Naive B cell (primary cell): ENCODE measurements at regions not wholly inside any gene's neighbourhood (a gene's known extent, or its start where the extent isn't known, plus 50 kb on each side); places are given as distances from the start of the nearest gene placed in this dataset.

ENCODE experiments used
- ATAC-seq, 2 donors: fragments of 150-1000 bp; cut with Tn5 transposase; 2 replicates each; pipeline ENCODE4 v1.10.0; 2021; ENCODE audit warnings: low read depth in 2 of 2, mild to moderate bottlenecking in 2 of 2, moderate library complexity in 2 of 2
- DNase-seq: peaks from one replicate; pipeline ENCODE4 v3.0.0; 2022
- H3K27ac Mint-ChIP-seq, 6 donors: one replicate each; pipeline ENCODE4 v1.8.0; 2020 to 2022; ENCODE audit warnings: mild to moderate bottlenecking in 6 of 6, mixed read lengths in 6 of 6, moderate library complexity in 5 of 6, inconsistent platforms in 2 of 6
- H3K27me3 Mint-ChIP-seq, 3 donors: one replicate each; pipeline ENCODE4 v1.8.0; 2021 to 2022; ENCODE audit warnings: mixed read lengths in 3 of 3, mild to moderate bottlenecking in 1 of 3
- H3K36me3 Mint-ChIP-seq, 2 donors: one replicate each; pipeline ENCODE4 v1.8.0; 2020 to 2022; ENCODE audit warnings: mixed read lengths in 2 of 2, inconsistent platforms in 1 of 2, mild to moderate bottlenecking in 1 of 2
- H3K4me1 Mint-ChIP-seq, 3 donors: one replicate each; pipeline ENCODE4 v1.8.0; 2020 to 2022; ENCODE audit warnings: mixed read lengths in 3 of 3, inconsistent platforms in 1 of 3, mild to moderate bottlenecking in 1 of 3, moderate library complexity in 1 of 3
- H3K4me3 Mint-ChIP-seq, 8 donors: one replicate each; pipeline ENCODE4 v1.8.0; 2020 to 2022; ENCODE audit warnings: mild to moderate bottlenecking in 8 of 8, mixed read lengths in 8 of 8, moderate library complexity in 8 of 8, inconsistent platforms in 2 of 8
- H3K9me3 Mint-ChIP-seq, 7 donors: one replicate each; pipeline ENCODE4 v1.8.0; 2020 to 2022; ENCODE audit warnings: mixed read lengths in 7 of 7, mild to moderate bottlenecking in 5 of 7, inconsistent platforms in 2 of 7, moderate library complexity in 1 of 7

GRCh38 chr6:4350567-4351519 is 215.5 kb upstream of the ECI2 start:
- peaks cover 0 to 6% of the 10 kb centered on the region in 2 donors for H3K36me3 Mint-ChIP-seq
- no peak overlapping the region for H3K4me3 Mint-ChIP-seq
- DNase-seq (no peak), ATAC-seq (no peak)
- H3K27ac Mint-ChIP-seq, result no peak overlapping the region
- peaks cover 0 to 5% (median 0%) of the 10 kb centered on the region in 7 donors for H3K9me3 Mint-ChIP-seq
- H3K27me3 Mint-ChIP-seq, result peaks cover 24 to 74% (median 43%) of the 10 kb centered on the region in 3 donors
- no peaks in the 10 kb centered on the region for H3K4me1 Mint-ChIP-seq

- DNase-seq (no peak), ATAC-seq (no peak)
- Mint-ChIP-seq H3K27me3 (peaks cover 24 to 67% (median 37%) of the 10 kb centered on the region in 3 donors), H3K27ac (no peak overlapping the region), H3K4me3 (no peak overlapping the region), H3K4me1 (no peaks in the 10 kb centered on the region), H3K36me3 (peaks cover 0 to 6% of the 10 kb centered on the region in 2 donors), H3K9me3 (no peaks in the 10 kb centered on the region)
These were observed 214.6 kb upstream of the ECI2 start for GRCh38 chr6:4349931-4350330.

- ATAC-seq, result no peak
- Mint-ChIP-seq H3K4me3 (no peak overlapping the region), H3K36me3 (peaks cover 0 to 6% of the 10 kb centered on the region in 2 donors), H3K4me1 (no peaks in the 10 kb centered on the region), H3K27me3 (peaks cover 24 to 67% (median 35%) of the 10 kb centered on the region in 3 donors), H3K27ac (peak overlapping the region in 1 of 6 donors; percentile 88), H3K9me3 (no peaks in the 10 kb centered on the region)
- no peak for DNase-seq
These were observed 213.9 kb upstream of the ECI2 start for GRCh38 chr6:4349323-4349722.

GRCh38 chr6:4348462-4349112 is 213.2 kb upstream of the ECI2 start:
- ATAC-seq, result no peak
- no peaks in the 10 kb centered on the region for H3K4me1 Mint-ChIP-seq

GRCh38 chr6:4347877-4348276 is 212.5 kb upstream of the ECI2 start:
- Mint-ChIP-seq H3K4me3 (no peak overlapping the region), H3K27me3 (peaks cover 29 to 62% (median 33%) of the 10 kb centered on the region in 3 donors), H3K4me1 (no peaks in the 10 kb centered on the region), H3K36me3 (peaks cover 0 to 6% of the 10 kb centered on the region in 2 donors), H3K27ac (no peak overlapping the region), H3K9me3 (no peaks in the 10 kb centered on the region)
- ATAC-seq, result no peak
- DNase-seq, result no peak

More at GRCh38 chr6:4348462-4349112, 213.2 kb upstream of the ECI2 start:
- H3K36me3 Mint-ChIP-seq, result peaks cover 0 to 6% of the 10 kb centered on the region in 2 donors
- no peak for DNase-seq
- peaks cover 24 to 60% (median 35%) of the 10 kb centered on the region in 3 donors for H3K27me3 Mint-ChIP-seq
- H3K9me3 Mint-ChIP-seq, result no peaks in the 10 kb centered on the region
- no peak overlapping the region for H3K27ac Mint-ChIP-seq
- H3K4me3 Mint-ChIP-seq, result no peak overlapping the region

- Mint-ChIP-seq H3K9me3 (no peaks in the 10 kb centered on the region), H3K36me3 (peaks cover 0 to under 1% of the 10 kb centered on the region in 2 donors), H3K4me3 (no peak overlapping the region), H3K4me1 (no peaks in the 10 kb centered on the region), H3K27me3 (peaks cover 22 to 53% (median 35%) of the 10 kb centered on the region in 3 donors), H3K27ac (peak overlapping the region in 2 of 6 donors; percentile 33 to 55)
- no peak for ATAC-seq
- no peak for DNase-seq
These were observed 211.4 kb upstream of the ECI2 start for GRCh38 chr6:4346659-4347333.

- H3K36me3 Mint-ChIP-seq, result no peaks in the 10 kb centered on the region
- no peaks in the 10 kb centered on the region for H3K4me1 Mint-ChIP-seq
- ATAC-seq (no peak), DNase-seq (no peak)
- H3K4me3 Mint-ChIP-seq, result no peak overlapping the region
- peak overlapping the region in 1 of 6 donors; percentile 85 for H3K27ac Mint-ChIP-seq
- no peaks in the 10 kb centered on the region for H3K9me3 Mint-ChIP-seq
- peaks cover 21 to 50% (median 31%) of the 10 kb centered on the region in 3 donors for H3K27me3 Mint-ChIP-seq
These were observed 210.2 kb upstream of the ECI2 start for GRCh38 chr6:4345543-4345942.

GRCh38 chr6:4344317-4344899 is 209.0 kb upstream of the ECI2 start:
- Mint-ChIP-seq H3K27me3 (peaks cover 24 to 42% (median 33%) of the 10 kb centered on the region in 3 donors), H3K27ac (no peak overlapping the region), H3K36me3 (no peaks in the 10 kb centered on the region), H3K4me3 (no peak overlapping the region), H3K4me1 (no peaks in the 10 kb centered on the region), H3K9me3 (peaks cover 0 to 2% (median 0%) of the 10 kb centered on the region in 7 donors)
- DNase-seq, result no peak
- ATAC-seq, result no peak

- Mint-ChIP-seq H3K27me3 (peaks cover 25 to 33% (median 32%) of the 10 kb centered on the region in 3 donors), H3K9me3 (peaks cover 0 to 3% (median 0%) of the 10 kb centered on the region in 7 donors), H3K36me3 (no peaks in the 10 kb centered on the region), H3K27ac (no peak overlapping the region), H3K4me1 (no peaks in the 10 kb centered on the region), H3K4me3 (no peak overlapping the region)
- DNase-seq, result no peak
- ATAC-seq, result no peak
These were observed 207.2 kb upstream of the ECI2 start for GRCh38 chr6:4342407-4343137.

- Mint-ChIP-seq H3K4me3 (no peak overlapping the region), H3K27ac (peak overlapping the region in 2 of 6 donors; percentile 16 to 60), H3K36me3 (no peaks in the 10 kb centered on the region), H3K27me3 (peaks cover 20 to 27% (median 21%) of the 10 kb centered on the region in 3 donors), H3K9me3 (peaks cover 0 to 3% (median 0%) of the 10 kb centered on the region in 7 donors), H3K4me1 (peaks cover 0 to 7% (median under 1%) of the 10 kb centered on the region in 3 donors)
- DNase-seq, result no peak
- ATAC-seq, result no peak
These were observed 205.9 kb upstream of the ECI2 start for GRCh38 chr6:4341078-4341797.

- Mint-ChIP-seq H3K9me3 (peaks cover 0 to 3% (median 0%) of the 10 kb centered on the region in 7 donors), H3K27me3 (peaks cover 24 to 31% (median 26%) of the 10 kb centered on the region in 3 donors)
These were observed 205.2 kb upstream of the ECI2 start for GRCh38 chr6:4340544-4340943.

GRCh38 chr6:4338884-4339283 is 203.5 kb upstream of the ECI2 start:
- ATAC-seq (no peak), DNase-seq (no peak)
- peaks cover 30 to 39% (median 31%) of the 10 kb centered on the region in 3 donors for H3K27me3 Mint-ChIP-seq
- H3K36me3 Mint-ChIP-seq, result no peaks in the 10 kb centered on the region
- H3K4me3 Mint-ChIP-seq, result no peak overlapping the region
- H3K9me3 Mint-ChIP-seq, result peaks cover 0 to 3% (median 0%) of the 10 kb centered on the region in 7 donors
- peaks cover 0 to 10% (median 7%) of the 10 kb centered on the region in 3 donors for H3K4me1 Mint-ChIP-seq
- no peak overlapping the region for H3K27ac Mint-ChIP-seq

More at GRCh38 chr6:4340544-4340943, 205.2 kb upstream of the ECI2 start:
- ATAC-seq (no peak), DNase-seq (no peak)
- H3K36me3 Mint-ChIP-seq, result no peaks in the 10 kb centered on the region
- no peak overlapping the region for H3K4me3 Mint-ChIP-seq
- H3K27ac Mint-ChIP-seq, result peak overlapping the region in 2 of 6 donors; percentile 16 to 52
- peaks cover 0 to 10% (median 7%) of the 10 kb centered on the region in 3 donors for H3K4me1 Mint-ChIP-seq
